Adrenal gland (tissue), 9 donors: ENCODE measurements at regions not wholly inside any gene's neighbourhood (a gene's known extent, or its start where the extent isn't known, plus 50 kb on each side); places are given as distances from the start of the nearest gene placed in this dataset.

Experiments
- DNase-seq, 7 donors: peaks; one replicate each; pipeline ENCODE4 v3.0.0-alpha.2; 2019 to 2020
- H3K27ac ChIP-seq, 5 donors: fragments of 200-600 bp; sonication (generic) in 4 of 5; 1 replicate in 3 of 5; 2 replicates in 2 of 5; pipeline versions ENCODE4 v1.5.1 to v1.8.0; 2016 to 2020; ENCODE audit warnings: mild to moderate bottlenecking in 1 of 5
- H3K27me3 ChIP-seq: fragments of 200-600 bp; 2 replicates; pipeline ENCODE4 v1.8.0; 2021
- H3K36me3 ChIP-seq, 2 donors: fragments of 200-600 bp; replicated peaks in 1 of 2; 1 replicate in 1 of 2; 2 replicates in 1 of 2; pipeline versions ENCODE4 v1.5.1 to v1.8.0; 2018 to 2022
- H3K4me1 ChIP-seq, 2 donors: fragments of 200-600 bp; replicated peaks in 1 of 2; 1 replicate in 1 of 2; 2 replicates in 1 of 2; pipeline versions ENCODE4 v1.5.1 to v1.8.0; 2018 to 2021
- H3K4me3 ChIP-seq, 4 donors: fragments of 200-600 bp; sonication (generic) in 3 of 4; one replicate each; pipeline ENCODE4 v1.5.1; 2016 to 2018
- H3K9me3 ChIP-seq, 3 donors: fragments of 200-600 bp; sonication (generic) in 1 of 3; replicated peaks in 1 of 3; 1 replicate in 2 of 3; 2 replicates in 1 of 3; pipeline versions ENCODE4 v1.5.1 to v1.8.0; 2016 to 2021
- POLR2A ChIP-seq, 2 donors: fragments of 450-650 bp; IDR thresholded peaks; one replicate each; pipeline ENCODE4 v1.6.1; 2017; ENCODE audit warnings: antibody characterized with exemption in 2 of 2, mild to moderate bottlenecking in 2 of 2, moderate library complexity in 1 of 2
- WGBS, 4 donors: extraction: QIAGEN DNeasy Blood & Tissue Kit in 2 of 4; methylation state at CpG; one replicate each; pipeline versions ENCODE4 v1.1.5 to v1.1.7; 2013 to 2017; 5-methylcytosine and 5-hydroxymethylcytosine counted together
- intact Hi-C, 2 donors: fragments of 100-400 bp; cut with DNase I; formaldehyde crosslinking; loops; one replicate each; pipeline versions ENCODE4 v1.14.1 to v1.15.0; 2022 to 2023
- TF ChIP-seq, protein P1 (sequence below), 6 experiments: fragments of 450-650 bp in 4 of 6; fragments of 200-600 bp in 2 of 6; sonication (generic) in 1 of 6; IDR thresholded peaks; 1 replicate in 5 of 6; 2 replicates in 1 of 6; pipeline versions ENCODE4 v1.5.1 to v1.8.0; 2016 to 2021; ENCODE audit warnings: antibody characterized with exemption in 6 of 6, mild to moderate bottlenecking in 2 of 6, moderate library complexity in 1 of 6
- donor health status: healthy with polysubstance abuse.
- donor health status: Bipolar disorder and iron deficiency.
- donor health status: DM: yes; HTN: yes; CAD: no.
- donor health status: DM: no; HTN: no; CAD: no.
- donor health status: DM: no; HTN: no; CAD: no.

DNA sequence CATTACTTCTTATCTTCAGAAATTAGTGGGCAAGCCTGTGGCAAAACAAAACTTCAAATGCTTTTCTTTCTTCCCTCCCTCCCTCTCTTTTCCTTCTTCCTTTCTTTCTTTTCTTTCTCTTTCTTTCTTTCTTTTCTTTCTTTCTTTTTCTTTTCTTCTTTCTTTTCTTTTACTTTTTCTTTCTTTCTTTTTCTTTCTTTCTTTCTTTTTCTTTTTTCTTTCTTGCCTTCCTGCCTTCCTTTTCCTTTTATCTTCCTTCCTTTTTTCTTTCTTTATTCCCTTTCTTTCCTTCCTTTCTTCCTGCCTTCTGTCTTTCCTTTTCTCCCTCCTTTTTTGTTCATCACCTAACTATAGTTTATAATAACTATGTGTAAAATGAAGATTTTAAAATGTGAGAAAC is 295.1 kb downstream of the SMOC2 start:
- Histone ChIP-seq H3K27ac (no peak overlapping the region), H3K9me3 (no peaks in the 10 kb centered on the region), H3K27me3 (no peaks in the 10 kb centered on the region), H3K4me3 (no peak overlapping the region), H3K4me1 (no peaks in the 10 kb centered on the region), H3K36me3 (no peaks in the 10 kb centered on the region)
- TF ChIP-seq, protein P1, sequence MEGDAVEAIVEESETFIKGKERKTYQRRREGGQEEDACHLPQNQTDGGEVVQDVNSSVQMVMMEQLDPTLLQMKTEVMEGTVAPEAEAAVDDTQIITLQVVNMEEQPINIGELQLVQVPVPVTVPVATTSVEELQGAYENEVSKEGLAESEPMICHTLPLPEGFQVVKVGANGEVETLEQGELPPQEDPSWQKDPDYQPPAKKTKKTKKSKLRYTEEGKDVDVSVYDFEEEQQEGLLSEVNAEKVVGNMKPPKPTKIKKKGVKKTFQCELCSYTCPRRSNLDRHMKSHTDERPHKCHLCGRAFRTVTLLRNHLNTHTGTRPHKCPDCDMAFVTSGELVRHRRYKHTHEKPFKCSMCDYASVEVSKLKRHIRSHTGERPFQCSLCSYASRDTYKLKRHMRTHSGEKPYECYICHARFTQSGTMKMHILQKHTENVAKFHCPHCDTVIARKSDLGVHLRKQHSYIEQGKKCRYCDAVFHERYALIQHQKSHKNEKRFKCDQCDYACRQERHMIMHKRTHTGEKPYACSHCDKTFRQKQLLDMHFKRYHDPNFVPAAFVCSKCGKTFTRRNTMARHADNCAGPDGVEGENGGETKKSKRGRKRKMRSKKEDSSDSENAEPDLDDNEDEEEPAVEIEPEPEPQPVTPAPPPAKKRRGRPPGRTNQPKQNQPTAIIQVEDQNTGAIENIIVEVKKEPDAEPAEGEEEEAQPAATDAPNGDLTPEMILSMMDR (IDR thresholded peaks at IDR 0.05) = no peak
- TF ChIP-seq POLR2A (IDR thresholded peaks at IDR 0.05) = no peak
- intact Hi-C loops = no loop called here
- DNase-seq = no peak

DNA sequence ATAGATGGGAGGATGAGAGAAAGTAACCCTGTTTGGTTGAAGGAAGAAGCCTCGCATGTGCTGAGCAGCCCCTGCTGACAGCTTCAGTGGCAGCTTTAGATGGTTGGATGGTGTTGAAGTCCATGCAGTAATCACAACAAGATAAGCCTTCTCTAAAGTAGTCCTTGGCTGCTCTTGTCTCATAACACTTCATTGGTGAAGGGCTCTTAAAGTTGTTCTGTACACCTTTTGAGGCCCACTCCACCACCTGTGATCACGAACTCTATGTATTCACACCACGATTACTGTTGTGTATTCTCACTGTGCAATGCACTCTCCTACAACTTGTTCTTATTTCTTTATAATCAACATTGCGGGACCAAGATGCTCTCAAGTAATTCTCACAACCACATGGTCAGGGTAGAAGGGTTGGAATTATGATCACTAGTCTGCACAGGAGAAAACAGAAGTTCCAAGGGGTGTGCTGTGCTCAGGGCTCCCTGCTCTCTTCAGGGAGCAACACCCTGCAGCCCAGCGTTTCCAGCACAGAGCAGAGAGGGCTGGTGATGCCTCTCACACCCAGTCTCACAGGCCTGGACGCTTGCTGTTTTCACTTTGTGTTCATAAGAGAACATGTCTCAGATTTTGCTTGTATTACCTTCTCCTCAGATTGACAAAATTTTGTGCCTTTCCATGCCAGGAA is 294.4 kb downstream of the SMOC2 start:
- WGBS, 4 donors = 69 to 74% (median 72%) methylated on average over 6 of the region's 6 CpGs
- intact Hi-C loops = no loop called here
- Histone ChIP-seq H3K27me3 (no peaks in the 10 kb centered on the region), H3K27ac (no peak overlapping the region), H3K4me1 (no peaks in the 10 kb centered on the region), H3K36me3 (no peaks in the 10 kb centered on the region), H3K4me3 (no peak overlapping the region), H3K9me3 (no peaks in the 10 kb centered on the region)
- DNase-seq = no peak
- TF ChIP-seq POLR2A (IDR thresholded peaks at IDR 0.05) = no peak
- TF ChIP-seq, protein P1 (IDR thresholded peaks at IDR 0.05) = no peak

DNA sequence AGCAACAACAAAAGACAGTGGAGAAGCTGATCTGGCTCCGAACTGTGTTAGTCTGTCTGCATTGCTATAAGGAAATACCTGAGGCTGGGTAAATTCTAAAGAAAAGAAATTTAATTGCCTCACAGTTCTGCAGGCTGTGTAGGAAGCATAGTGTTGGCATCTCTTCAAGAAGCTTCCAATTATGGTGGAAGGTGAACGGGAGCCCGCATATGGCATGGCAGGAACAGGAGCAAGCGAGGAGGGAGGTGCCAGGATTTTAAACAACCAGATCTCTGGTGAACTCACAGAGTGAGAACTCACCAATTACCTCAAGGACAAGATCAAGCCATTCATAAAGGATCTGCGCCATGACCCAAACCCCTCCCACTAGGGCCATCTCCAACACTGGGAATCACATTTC is 293.5 kb downstream of the SMOC2 start:
- Histone ChIP-seq H3K27ac (no peak overlapping the region), H3K9me3 (no peaks in the 10 kb centered on the region), H3K36me3 (no peaks in the 10 kb centered on the region), H3K4me1 (no peaks in the 10 kb centered on the region), H3K27me3 (no peaks in the 10 kb centered on the region), H3K4me3 (no peak overlapping the region)
- TF ChIP-seq POLR2A (IDR thresholded peaks at IDR 0.05) = no peak
- TF ChIP-seq, protein P1 (IDR thresholded peaks at IDR 0.05) = no peak
- WGBS, 4 donors = 85 to 87% (median 86%) methylated on average over 5 of the region's 5 CpGs
- DNase-seq = no peak
- intact Hi-C loops = no loop called here

DNA sequence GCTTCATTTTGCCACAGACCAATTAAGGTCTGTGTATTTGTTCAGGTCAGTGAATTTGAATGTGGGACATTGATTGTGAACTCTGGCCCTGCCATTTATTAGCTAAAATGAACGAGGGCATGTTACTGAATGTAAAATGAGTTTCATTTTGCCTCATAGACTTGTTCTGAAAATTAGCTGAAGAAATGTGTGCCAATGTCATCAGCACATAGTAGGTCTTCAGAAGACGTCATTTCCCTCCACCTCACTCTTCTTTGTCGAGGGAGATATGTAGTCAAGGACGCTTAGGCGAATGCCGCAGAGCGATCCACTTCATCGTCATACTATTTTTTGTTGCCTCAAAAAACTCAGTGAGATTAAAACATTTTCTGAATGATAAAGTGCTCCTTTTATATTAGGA is 291.7 kb downstream of the SMOC2 start:
- Histone ChIP-seq H3K4me1 (no peaks in the 10 kb centered on the region), H3K27me3 (no peaks in the 10 kb centered on the region), H3K9me3 (no peaks in the 10 kb centered on the region), H3K4me3 (no peak overlapping the region), H3K27ac (no peak overlapping the region), H3K36me3 (no peaks in the 10 kb centered on the region)
- DNase-seq = no peak
- WGBS, 4 donors = 74 to 83% (median 79%) methylated on average over 8 of the region's 8 CpGs
- no peak for TF ChIP-seq POLR2A (IDR thresholded peaks at IDR 0.05)
- TF ChIP-seq, protein P1 (IDR thresholded peaks at IDR 0.05) = no peak
- intact Hi-C loops = no loop called here
